Lung (tissue), 11 donors: ENCODE measurements at regions not wholly inside any gene's neighbourhood (a gene's known extent, or its start where the extent isn't known, plus 50 kb on each side); places are given as distances from the start of the nearest gene placed in this dataset.
A peak's percentile ranks its signal among the peaks of the same experiment; 100 is the strongest.

Experiments used
- ATAC-seq: fragments of 200-7000 bp; cut with Tn5 transposase; one replicate; pipeline ENCODE4 v1.9.1; 2020; ENCODE audit warnings: moderate number of reproducible peaks; ENCODE audit not compliant: insufficient read depth, low FRiP score
- DNase-seq, 3 donors: peaks; one replicate each; pipeline ENCODE4 v3.0.0-alpha.2; 2013 to 2017
- H3K27ac ChIP-seq, 2 donors: one replicate each; pipeline ENCODE4 v1.5.1; 2013; ENCODE audit warnings: mild to moderate bottlenecking in 2 of 2, moderate library complexity in 2 of 2, control low read depth in 1 of 2, inconsistent platforms in 1 of 2, low read depth in 1 of 2, low read length in 1 of 2
- H3K27me3 ChIP-seq, 3 donors: one replicate each; pipeline ENCODE4 v1.5.1; 2013; ENCODE audit warnings: low read length in 2 of 3; ENCODE audit not compliant: control insufficient read depth in 3 of 3, insufficient read depth in 3 of 3
- H3K36me3 ChIP-seq, 4 donors: one replicate each; pipeline ENCODE4 v1.5.1; 2013; ENCODE audit warnings: low read length in 4 of 4, mild to moderate bottlenecking in 1 of 4, moderate library complexity in 1 of 4; ENCODE audit not compliant: control insufficient read depth in 4 of 4, insufficient read depth in 4 of 4
- H3K4me1 ChIP-seq, 5 donors: one replicate each; pipeline ENCODE4 v1.5.1; 2013; ENCODE audit warnings: low read length in 5 of 5, mild to moderate bottlenecking in 2 of 5, moderate library complexity in 1 of 5; ENCODE audit not compliant: control insufficient read depth in 5 of 5, insufficient read depth in 5 of 5
- H3K4me3 ChIP-seq: one replicate; pipeline ENCODE4 v1.5.1; 2013; ENCODE audit warnings: mild to moderate bottlenecking, control low read depth, moderate library complexity
- H3K9ac ChIP-seq, 2 donors: one replicate each; pipeline ENCODE4 v1.5.1; 2013; ENCODE audit warnings: low read length in 2 of 2, control low read depth in 1 of 2; ENCODE audit not compliant: insufficient read depth in 1 of 2
- H3K9me3 ChIP-seq, 4 donors: one replicate each; pipeline ENCODE4 v1.5.1; 2013; ENCODE audit warnings: low read length in 3 of 4, mild to moderate bottlenecking in 1 of 4, moderate library complexity in 1 of 4; ENCODE audit not compliant: control insufficient read depth in 4 of 4, insufficient read depth in 3 of 4
- CTCF ChIP-seq: IDR thresholded peaks from 2 replicates; pipeline ENCODE4 v1.5.1; 2012; ENCODE audit warnings: mild to moderate bottlenecking; ENCODE audit errors: control extremely low read depth, extremely low read depth
- WGBS, 2 donors: extraction: QIAGEN DNeasy Blood & Tissue Kit; methylation state at CpG; one replicate each; pipeline ENCODE4 v1.1.7; 2013; 5-methylcytosine and 5-hydroxymethylcytosine counted together
- donor health status: control.
- donor health status: control.
- donor health status: Bipolar disorder and iron deficiency.
- donor health status: healthy.
- donor health status: DM: yes; HTN: yes; CAD: no.

- H3K9ac ChIP-seq = no peak overlapping the region
- no peaks in the 10 kb centered on the region for H3K27me3 ChIP-seq
- no peak overlapping the region for H3K4me3 ChIP-seq
- H3K9me3 ChIP-seq = peaks cover 0 to 3% (median 0%) of the 10 kb centered on the region in 4 donors
- TF ChIP-seq CTCF = no peak
- ATAC-seq (no peak), DNase-seq (no peak)
- WGBS, 2 donors = 64 to 65% methylated on average over 2 of the region's 2 CpGs
- no peaks in the 10 kb centered on the region for H3K36me3 ChIP-seq
- H3K27ac ChIP-seq = no peak overlapping the region
- no peaks in the 10 kb centered on the region for H3K4me1 ChIP-seq
Observed at GRCh38 chr14:54138354-54139038, 181.9 kb upstream of the BMP4 start.

- no peaks in the 10 kb centered on the region for H3K27me3 ChIP-seq
- H3K9me3 ChIP-seq = peaks cover 0 to under 1% (median 0%) of the 10 kb centered on the region in 4 donors
- no peak overlapping the region for H3K4me3 ChIP-seq
- H3K9ac ChIP-seq = no peak overlapping the region
- no peak overlapping the region for H3K27ac ChIP-seq
- H3K4me1 ChIP-seq = no peaks in the 10 kb centered on the region
- WGBS, 2 donors = 100% methylated on average over 1 of the region's 1 CpG
- peak in 2 of 3 donors; percentile 6 to 18 for DNase-seq
- no peaks in the 10 kb centered on the region for H3K36me3 ChIP-seq
- no peak for ATAC-seq
- TF ChIP-seq CTCF = no peak
Observed at GRCh38 chr14:54140551-54140950, 183.9 kb upstream of the BMP4 start.

- no peak for DNase-seq
- WGBS, 2 donors = 90 to 91% methylated on average over 2 of the region's 2 CpGs
- H3K4me3 ChIP-seq = no peak overlapping the region
- H3K4me1 ChIP-seq = no peaks in the 10 kb centered on the region
- peaks cover 0 to 6% (median under 1%) of the 10 kb centered on the region in 4 donors for H3K9me3 ChIP-seq
- H3K36me3 ChIP-seq = no peaks in the 10 kb centered on the region
- H3K27ac ChIP-seq = no peak overlapping the region
- no peak overlapping the region for H3K9ac ChIP-seq
- no peaks in the 10 kb centered on the region for H3K27me3 ChIP-seq
- no peak for ATAC-seq
- TF ChIP-seq CTCF = no peak
Observed at GRCh38 chr14:54146601-54147000, 190.0 kb upstream of the BMP4 start.

- Histone ChIP-seq H3K4me3 (no peak overlapping the region), H3K36me3 (no peaks in the 10 kb centered on the region), H3K27me3 (no peaks in the 10 kb centered on the region), H3K4me1 (no peaks in the 10 kb centered on the region), H3K27ac (no peak overlapping the region), H3K9me3 (peaks cover 0 to 6% (median under 1%) of the 10 kb centered on the region in 4 donors), H3K9ac (no peak overlapping the region)
- no peak for TF ChIP-seq CTCF
- DNase-seq = no peak
- 62 to 73% methylated on average over 2 of the region's 2 CpGs for WGBS, 2 donors
- no peak for ATAC-seq
Observed at GRCh38 chr14:54147282-54147681, 190.7 kb upstream of the BMP4 start.
